ENCODE measurements at regions not wholly inside any gene's neighbourhood (a gene's known extent, or its start where the extent isn't known, plus 50 kb on each side); places are given as distances from the start of the nearest gene placed in this dataset.

DNA sequence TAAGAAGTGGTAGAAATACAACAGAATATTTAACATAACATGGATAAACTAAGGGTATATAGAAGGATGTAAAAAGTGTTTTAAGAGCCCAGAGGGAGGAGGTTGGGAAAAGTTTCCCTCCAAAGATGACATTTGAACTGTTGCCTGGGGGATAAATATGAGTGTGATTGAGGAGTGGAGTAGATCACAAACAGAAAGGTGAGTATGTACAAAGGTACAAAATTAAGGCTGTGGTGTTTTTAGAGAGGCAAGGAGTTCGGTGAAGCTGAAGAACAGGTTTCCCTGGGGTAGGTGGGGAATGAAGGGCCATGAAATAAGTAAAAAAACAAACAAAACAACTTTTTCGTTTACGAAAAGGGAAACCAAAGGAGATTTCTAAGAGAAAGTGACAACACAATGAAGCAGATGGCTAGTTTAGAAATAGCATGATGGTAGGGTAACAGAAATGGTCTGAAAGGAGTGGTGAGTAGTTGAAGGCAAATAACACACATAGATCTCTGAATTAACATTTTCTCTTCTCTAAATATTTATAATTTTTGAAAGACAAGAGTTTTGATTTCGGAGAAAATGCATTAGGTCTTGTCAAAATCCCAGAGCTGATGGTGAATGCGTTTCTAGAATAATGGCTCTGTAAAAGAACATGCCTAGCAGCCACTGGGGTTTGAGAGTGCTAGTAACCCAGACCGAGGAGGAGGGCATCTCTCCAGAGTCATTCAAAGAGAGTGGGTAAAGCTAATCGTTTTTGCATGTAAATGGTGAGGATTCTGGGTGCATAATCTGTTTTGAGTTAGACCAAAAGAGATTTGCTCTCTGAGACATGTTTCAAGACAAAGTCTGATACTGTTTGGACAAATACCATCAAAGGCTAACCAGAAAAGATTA lies 240.4 kb upstream of the DCN start:
- Histone ChIP-seq H3K4me1 (ENCODE audit: control insufficient read depth in 4 of 4, insufficient read depth in 4 of 4, low read length in 3 of 4) (no peaks in the 10 kb centered on the region), H3K27me3 (ENCODE audit: control insufficient read depth in 4 of 4, insufficient read depth in 4 of 4, low read length in 3 of 4) (peaks cover 0 to 2% (median 0%) of the 10 kb centered on the region in 4 donors), H3K27ac (ENCODE audit: low read depth in 1 of 2, low read length in 2 of 2) (no peak overlapping the region), H3K36me3 (ENCODE audit: control insufficient read depth in 4 of 4, insufficient read depth in 3 of 4, low read depth in 1 of 4, low read length in 3 of 4) (no peaks in the 10 kb centered on the region), H3K9ac (ENCODE audit: low read depth in 1 of 2, low read length in 2 of 2) (no peak overlapping the region), H3K4me3 (ENCODE audit: low read depth in 1 of 3, low read length in 3 of 3) (no peak overlapping the region), H3K9me3 (ENCODE audit: control insufficient read depth in 4 of 4, low read length in 3 of 4) (no peaks in the 10 kb centered on the region)
- TF ChIP-seq JUND (IDR thresholded peaks at IDR 0.05), result no peak
- TF ChIP-seq FOXA1 (IDR thresholded peaks at IDR 0.05), result no peak
- TF ChIP-seq, protein P1, sequence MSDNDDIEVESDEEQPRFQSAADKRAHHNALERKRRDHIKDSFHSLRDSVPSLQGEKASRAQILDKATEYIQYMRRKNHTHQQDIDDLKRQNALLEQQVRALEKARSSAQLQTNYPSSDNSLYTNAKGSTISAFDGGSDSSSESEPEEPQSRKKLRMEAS (IDR thresholded peaks at IDR 0.05), result no peak
- no peak for TF ChIP-seq SP1 (IDR thresholded peaks at IDR 0.05)
- TF ChIP-seq, protein P2, sequence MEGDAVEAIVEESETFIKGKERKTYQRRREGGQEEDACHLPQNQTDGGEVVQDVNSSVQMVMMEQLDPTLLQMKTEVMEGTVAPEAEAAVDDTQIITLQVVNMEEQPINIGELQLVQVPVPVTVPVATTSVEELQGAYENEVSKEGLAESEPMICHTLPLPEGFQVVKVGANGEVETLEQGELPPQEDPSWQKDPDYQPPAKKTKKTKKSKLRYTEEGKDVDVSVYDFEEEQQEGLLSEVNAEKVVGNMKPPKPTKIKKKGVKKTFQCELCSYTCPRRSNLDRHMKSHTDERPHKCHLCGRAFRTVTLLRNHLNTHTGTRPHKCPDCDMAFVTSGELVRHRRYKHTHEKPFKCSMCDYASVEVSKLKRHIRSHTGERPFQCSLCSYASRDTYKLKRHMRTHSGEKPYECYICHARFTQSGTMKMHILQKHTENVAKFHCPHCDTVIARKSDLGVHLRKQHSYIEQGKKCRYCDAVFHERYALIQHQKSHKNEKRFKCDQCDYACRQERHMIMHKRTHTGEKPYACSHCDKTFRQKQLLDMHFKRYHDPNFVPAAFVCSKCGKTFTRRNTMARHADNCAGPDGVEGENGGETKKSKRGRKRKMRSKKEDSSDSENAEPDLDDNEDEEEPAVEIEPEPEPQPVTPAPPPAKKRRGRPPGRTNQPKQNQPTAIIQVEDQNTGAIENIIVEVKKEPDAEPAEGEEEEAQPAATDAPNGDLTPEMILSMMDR (IDR thresholded peaks at IDR 0.05; ENCODE audit: low read depth, low read length, missing input control), result no peak
- no peak for TF ChIP-seq HNF4A (conservative IDR thresholded peaks at IDR 0.05)
- TF ChIP-seq NR2F2 (IDR thresholded peaks at IDR 0.05), result no peak
- no peak for TF ChIP-seq GABPA (IDR thresholded peaks at IDR 0.05 in 1 of 2, conservative IDR thresholded peaks at IDR 0.05 in 1 of 2)
- TF ChIP-seq FOXA2 (IDR thresholded peaks at IDR 0.05), result no peak
- TF ChIP-seq YY1 (IDR thresholded peaks at IDR 0.05), result no peak
- TF ChIP-seq, protein P3, sequence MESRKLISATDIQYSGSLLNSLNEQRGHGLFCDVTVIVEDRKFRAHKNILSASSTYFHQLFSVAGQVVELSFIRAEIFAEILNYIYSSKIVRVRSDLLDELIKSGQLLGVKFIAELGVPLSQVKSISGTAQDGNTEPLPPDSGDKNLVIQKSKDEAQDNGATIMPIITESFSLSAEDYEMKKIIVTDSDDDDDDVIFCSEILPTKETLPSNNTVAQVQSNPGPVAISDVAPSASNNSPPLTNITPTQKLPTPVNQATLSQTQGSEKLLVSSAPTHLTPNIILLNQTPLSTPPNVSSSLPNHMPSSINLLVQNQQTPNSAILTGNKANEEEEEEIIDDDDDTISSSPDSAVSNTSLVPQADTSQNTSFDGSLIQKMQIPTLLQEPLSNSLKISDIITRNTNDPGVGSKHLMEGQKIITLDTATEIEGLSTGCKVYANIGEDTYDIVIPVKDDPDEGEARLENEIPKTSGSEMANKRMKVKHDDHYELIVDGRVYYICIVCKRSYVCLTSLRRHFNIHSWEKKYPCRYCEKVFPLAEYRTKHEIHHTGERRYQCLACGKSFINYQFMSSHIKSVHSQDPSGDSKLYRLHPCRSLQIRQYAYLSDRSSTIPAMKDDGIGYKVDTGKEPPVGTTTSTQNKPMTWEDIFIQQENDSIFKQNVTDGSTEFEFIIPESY (IDR thresholded peaks at IDR 0.05), result no peak
- TF ChIP-seq, protein P4, sequence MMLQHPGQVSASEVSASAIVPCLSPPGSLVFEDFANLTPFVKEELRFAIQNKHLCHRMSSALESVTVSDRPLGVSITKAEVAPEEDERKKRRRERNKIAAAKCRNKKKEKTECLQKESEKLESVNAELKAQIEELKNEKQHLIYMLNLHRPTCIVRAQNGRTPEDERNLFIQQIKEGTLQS (IDR thresholded peaks at IDR 0.05), result no peak
- TF ChIP-seq, protein P5, sequence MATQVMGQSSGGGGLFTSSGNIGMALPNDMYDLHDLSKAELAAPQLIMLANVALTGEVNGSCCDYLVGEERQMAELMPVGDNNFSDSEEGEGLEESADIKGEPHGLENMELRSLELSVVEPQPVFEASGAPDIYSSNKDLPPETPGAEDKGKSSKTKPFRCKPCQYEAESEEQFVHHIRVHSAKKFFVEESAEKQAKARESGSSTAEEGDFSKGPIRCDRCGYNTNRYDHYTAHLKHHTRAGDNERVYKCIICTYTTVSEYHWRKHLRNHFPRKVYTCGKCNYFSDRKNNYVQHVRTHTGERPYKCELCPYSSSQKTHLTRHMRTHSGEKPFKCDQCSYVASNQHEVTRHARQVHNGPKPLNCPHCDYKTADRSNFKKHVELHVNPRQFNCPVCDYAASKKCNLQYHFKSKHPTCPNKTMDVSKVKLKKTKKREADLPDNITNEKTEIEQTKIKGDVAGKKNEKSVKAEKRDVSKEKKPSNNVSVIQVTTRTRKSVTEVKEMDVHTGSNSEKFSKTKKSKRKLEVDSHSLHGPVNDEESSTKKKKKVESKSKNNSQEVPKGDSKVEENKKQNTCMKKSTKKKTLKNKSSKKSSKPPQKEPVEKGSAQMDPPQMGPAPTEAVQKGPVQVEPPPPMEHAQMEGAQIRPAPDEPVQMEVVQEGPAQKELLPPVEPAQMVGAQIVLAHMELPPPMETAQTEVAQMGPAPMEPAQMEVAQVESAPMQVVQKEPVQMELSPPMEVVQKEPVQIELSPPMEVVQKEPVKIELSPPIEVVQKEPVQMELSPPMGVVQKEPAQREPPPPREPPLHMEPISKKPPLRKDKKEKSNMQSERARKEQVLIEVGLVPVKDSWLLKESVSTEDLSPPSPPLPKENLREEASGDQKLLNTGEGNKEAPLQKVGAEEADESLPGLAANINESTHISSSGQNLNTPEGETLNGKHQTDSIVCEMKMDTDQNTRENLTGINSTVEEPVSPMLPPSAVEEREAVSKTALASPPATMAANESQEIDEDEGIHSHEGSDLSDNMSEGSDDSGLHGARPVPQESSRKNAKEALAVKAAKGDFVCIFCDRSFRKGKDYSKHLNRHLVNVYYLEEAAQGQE (IDR thresholded peaks at IDR 0.05), result no peak
- no peak for TF ChIP-seq RXRA (IDR thresholded peaks at IDR 0.05)
- 63% methylated on average over 7 of the region's 7 CpGs for WGBS
- DNase-seq (ENCODE audit: low spot score), result no peak

Data from liver (tissue), 8 donors.